NCI-H2107 treated with DMSO at 0.1 percent for 48 hours (cell line): ENCODE measurements at regions not wholly inside any gene's neighbourhood (a gene's known extent, or its start where the extent isn't known, plus 50 kb on each side); places are given as distances from the start of the nearest gene placed in this dataset.
A peak's percentile ranks its signal among the peaks of the same experiment; 100 is the strongest.

Source experiments
- DNase-seq: peaks from one replicate; lab custom pipeline; 2025; ENCODE audit not compliant: unreplicated experiment; lab: John Stamatoyannopoulos, UW

DNA sequence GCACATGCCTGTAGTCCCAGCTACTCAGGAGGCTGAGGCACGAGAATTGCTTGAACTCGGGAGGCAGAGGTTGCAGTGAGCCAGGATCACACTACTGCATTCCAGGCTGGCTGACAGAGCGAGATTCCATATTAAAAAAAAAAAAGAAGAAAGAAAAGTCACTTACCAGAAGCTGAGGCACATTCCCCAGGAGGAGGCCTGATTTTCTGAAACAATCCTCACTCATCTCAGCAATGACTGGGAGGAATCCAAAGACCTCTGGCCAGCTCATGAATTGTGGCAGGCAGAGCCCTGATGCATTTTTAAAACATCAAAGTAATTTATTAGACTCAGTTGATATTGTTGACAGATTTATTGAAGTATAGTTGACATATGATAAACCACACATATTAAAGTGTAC is 206.3 kb downstream of the FOXO1 start:
- no peak for DNase-seq

DNA sequence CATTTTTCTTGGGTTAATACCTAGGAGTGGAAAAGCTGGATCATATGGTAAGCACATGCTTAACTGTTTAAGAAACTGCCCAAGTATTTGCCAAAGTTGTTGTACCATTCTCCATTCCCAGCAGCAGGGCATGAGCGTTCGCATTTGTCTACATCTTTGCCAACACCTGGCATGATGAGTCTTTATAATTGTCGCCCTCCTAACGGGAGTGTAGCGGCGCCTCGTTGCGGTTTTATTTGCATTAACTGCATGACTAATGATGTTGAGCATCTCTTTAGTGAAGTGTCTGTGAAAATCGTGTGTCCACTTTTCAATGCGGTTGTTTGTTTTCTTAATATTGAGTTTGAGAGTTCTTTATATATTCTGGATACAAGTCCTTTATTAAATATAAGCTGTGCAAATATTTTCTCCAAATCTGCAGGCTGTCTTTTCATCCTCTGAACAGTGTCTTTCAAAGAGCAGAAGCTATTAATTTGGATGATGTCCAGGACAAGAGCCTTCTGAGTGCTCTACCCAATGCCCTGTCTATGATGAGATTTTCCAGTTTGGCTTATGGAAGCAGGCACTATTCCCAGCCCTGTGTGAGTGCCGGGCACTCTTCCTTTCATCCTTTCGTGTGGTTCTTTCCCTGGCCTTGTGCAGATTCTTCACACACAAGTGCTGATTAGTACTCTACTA is 202.0 kb downstream of the FOXO1 start:
- no peak for DNase-seq

DNA sequence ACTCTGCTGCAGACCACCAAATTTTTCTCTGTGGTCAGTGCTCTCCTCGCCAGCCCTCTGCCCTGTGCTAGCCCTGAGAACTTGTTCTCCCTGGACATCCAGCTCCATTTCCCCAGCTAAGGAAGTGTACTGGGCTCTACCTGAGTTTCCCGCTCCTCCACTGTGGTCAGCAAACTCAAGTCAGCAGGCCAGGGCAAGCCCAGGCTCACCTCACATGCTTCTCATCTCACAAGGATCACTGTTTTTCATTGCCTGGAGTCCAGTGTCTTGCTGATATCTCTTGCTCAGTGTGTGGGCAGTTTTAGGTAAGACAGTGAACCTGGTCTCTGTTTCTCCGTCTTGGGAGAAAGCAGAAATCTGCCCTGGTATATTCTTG is 201.4 kb downstream of the FOXO1 start:
- no peak for DNase-seq

DNA sequence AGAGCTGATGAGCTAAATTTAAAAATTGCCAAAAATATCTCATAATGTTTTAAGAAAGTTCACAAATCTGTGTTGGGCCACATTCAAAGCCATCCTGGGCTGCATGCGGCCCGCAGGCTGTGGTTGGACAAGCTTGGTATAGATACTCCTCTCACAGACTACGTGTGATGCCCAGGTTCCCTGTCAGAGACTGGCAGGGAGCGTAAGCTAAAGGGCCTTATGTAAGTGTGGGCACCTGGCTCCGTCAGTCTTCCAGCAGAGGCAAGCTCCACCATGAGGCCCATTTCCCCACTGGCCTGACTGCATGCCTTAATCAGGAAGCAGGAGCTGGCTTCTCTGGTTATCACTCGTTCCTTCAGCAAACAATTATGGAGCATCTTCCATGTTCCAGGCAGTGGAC is 200.2 kb downstream of the FOXO1 start:
- DNase-seq = no peak

DNA sequence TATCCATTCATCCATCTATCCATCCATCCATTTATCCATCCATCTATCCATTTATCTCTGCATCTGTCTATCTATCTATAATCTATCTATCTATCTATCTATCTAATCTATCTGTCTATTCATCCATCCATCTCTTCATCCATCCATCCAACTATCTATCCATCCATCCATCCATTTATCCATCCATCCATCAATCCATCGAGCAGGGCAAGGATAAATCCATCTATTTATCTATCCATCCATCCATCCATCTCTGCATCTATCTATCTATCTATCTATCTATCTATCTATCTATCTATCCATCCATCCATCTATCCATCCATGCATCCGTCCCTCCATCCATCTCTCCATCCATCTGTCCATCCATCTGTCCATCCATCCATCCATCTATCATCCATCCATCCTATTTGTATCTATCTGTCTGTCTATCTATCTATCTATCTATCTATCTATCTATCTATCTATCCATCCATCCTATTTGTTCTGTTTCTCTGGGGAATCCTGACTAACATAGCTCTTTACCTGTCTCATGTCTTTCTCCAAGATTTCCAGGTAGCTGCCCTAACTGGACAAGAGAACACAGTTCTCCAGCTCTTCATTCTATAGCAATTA is 198.1 kb downstream of the FOXO1 start:
- no peak for DNase-seq

- DNase-seq = no peak
Measured at GRCh38 chr13:40469581-40470310, 196.7 kb downstream of the FOXO1 start.

- DNase-seq = no peak
Measured at GRCh38 chr13:40470660-40471059, 195.8 kb downstream of the FOXO1 start.

GRCh38 chr13:40471076-40471475 is 195.4 kb downstream of the FOXO1 start:
- no peak for DNase-seq

- no peak for DNase-seq
Measured at GRCh38 chr13:40471911-40472310, 194.5 kb downstream of the FOXO1 start.

DNA sequence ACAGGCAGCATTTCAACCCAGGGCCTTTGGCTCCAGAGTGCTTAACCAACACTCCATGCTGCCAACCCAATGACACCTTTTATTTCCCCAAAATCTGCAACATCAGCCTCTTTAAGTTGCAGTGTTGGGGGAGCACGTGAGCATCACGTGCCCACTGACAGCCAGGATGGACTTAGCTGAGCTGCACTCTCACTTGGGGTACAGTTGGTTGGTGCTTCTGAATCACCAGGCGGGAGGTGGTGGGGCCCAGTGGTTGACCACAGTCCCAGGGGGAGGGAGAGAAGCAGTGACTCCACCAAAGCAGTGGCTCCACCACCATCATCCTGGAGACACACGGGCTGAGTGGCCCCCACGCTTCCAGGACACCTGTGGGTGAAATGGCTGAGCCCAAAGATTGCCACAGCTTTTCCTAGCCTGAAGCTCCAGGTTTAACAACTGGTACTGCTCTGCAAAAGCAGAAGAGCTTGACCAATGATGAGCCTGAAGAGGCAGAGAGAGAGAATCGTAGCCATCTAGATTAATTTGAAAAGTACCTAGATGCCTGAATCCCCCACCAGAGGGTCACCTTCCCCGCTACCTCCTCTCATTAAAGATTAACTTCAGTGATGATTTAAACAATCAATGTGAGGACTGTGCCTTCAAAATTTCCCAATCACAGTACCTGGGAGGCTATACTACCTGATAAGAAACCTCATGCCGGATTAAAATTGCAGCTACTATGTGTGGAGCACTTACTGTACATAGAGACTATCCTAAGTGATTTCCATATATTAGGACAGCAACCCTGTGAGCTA is 193.8 kb downstream of the FOXO1 start:
- DNase-seq = no peak

DNA sequence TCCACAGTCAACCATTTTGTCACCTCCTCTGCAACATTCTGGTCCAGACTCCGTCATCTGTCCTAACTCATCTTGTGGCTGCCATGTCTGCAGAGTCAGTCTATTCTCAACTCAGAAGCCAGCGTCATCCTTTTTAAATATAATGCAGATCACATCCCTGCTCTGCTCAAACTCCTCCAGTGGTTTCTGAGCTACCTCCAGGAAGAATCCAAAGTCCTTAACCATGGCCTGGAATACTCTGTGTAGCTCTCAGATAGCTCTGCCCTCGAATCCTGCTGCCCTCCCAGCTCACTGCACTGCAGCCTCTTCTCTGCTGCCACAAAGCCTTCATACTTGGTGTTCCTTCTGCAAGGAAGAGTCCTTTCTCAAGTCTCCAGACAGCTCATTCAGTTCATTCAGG is 190.8 kb downstream of the FOXO1 start:
- no peak for DNase-seq

DNA sequence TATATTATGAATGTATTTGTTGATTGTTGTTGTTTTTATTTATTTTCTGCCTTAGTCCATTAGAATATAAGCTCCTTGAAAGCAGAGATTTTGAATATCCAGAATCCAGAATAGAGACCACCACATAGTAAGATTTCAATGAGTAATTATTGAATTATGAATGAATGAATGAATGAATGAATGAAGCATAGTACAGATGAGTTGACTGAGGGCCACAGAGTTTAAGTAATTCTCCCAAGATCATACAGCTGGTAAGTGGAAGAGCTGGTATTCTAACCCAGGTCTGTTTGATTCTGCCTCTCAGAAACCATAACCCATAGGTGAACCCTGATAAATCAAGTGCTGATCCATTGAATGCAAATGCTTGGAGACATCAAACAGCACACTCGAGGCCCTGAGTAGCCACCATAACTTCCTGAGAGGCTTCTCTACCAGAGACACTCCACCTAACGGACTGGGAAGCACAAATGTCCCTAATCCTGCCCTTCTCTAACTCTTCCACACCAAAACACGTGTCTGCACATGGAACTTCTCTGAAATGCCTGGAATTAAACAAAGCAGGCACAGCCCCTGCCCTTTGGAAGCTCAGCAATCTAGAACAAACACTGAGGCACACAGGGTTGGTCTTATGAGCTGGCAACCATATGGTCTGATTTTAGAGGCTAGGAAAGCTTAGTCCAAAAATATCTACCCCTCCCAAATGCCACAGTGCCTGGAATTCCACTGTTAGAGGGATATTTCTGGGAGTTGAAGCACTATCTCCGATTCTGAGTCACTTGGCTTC is 190.1 kb downstream of the FOXO1 start:
- DNase-seq = no peak

- no peak for DNase-seq
Measured at GRCh38 chr13:40477623-40478608, 188.5 kb downstream of the FOXO1 start.

DNA sequence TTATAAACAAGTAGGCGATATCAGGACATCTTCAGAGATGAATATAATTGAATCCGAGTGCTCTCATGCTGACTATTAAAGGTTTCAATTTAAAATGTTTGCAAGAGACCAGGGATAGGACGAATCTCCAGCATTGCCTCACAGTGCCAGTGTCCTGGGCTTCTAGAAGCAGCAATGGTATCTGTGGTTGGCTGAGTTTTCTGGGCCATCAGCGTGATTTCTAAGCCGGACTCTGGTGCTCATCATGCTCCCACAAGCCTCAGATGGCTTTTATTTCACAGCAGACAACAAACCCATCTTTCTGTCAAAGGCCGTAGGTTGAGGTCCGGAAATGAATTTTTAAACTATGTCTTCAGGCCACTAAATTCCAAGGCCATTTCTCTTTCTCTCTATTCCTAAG is 187.7 kb downstream of the FOXO1 start:
- no peak for DNase-seq

- DNase-seq = no peak
Measured at GRCh38 chr13:40479196-40479845, 187.1 kb downstream of the FOXO1 start.

DNA sequence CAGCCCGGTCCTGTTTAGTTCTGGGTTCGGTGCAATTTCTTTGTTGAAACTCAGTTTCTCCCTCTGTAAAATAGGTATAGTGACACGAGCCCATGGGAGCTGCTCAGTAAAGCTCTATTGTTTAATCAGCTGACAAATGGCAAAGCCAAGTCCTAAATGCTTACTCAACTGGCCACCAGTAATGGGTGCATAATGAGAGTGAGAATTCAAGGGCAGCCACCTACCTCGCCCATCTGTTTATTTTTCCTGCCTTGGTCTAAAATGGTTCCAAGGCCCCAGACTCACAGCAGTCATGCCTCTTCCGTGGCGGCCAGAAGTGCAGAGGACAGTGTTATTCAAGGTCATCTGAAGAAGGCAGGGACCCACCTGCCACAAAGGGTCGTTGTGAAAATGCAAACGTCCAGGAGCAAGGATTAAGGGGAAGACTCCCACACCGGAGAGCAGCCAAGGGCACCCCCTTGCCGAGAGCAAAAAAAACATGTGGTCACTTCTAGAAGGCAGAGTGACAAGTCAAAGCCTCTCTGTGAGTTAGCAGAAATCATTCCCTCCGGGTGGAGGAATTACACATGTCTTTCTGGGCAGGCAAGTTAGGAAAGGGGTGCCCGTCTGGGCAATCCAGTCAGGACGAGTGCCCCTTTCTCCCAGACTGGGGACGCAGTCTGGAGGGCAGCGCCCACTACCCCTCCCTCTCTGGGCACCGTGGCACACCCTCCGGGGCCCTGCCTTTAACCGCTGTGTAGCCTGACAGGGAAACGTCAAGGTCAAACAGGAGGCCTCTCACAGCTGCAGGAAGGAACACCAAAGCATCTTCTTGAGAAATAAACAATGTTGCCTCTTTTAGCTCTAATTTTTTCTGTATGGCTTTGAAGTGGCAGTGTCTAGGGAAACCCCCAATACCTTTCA is 186.2 kb downstream of the FOXO1 start:
- DNase-seq = no peak

DNA sequence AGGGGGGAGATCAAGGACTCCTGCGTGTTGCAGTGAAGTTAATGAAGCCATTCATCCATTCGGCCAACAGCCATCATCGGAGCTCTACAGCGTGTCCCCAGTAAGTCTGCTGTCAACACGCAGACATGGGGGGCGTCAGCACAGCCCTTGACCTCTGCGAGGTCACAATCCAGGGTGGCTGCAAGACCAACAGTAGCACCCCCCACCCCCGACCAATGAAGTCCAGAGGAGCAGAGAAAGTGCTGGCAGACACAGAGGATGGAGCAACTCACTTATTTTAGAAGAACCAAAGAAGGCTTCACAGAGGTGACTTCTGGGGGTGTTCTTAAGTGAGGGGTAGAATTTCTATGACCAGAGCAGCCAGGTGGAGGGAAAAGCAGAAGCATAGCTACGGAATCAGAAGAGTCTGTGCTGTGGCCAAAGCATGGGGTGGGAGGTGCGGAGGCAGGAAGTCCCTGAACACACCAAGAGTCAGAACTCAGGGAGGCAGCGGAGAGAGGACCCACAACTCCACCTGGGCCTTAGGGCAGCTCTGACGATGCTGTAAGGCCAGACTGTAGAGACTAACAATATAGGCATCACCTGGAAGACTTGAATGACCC is 185.4 kb downstream of the FOXO1 start:
- DNase-seq = no peak

DNA sequence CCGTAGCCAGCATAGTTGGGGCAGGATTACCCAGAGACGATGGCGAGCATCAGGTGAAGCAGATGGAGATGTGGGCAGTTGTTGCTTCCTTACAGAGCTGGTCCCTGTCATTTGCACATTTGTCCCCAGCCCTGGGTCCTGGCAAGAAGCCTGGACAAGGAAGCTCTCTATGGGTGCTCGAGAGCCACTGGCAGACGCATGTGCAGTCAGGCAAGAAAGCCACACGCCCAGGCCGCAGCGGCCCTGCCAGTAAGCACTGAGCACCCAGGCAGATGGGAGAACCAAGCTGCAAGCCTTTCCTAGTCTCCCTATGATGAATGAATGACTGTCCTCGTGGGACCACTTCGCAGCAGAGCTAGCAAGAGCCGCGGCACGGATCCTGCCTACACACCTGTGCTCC is 182.8 kb downstream of the FOXO1 start:
- peak; percentile 61 for DNase-seq
